ENCODE measurements at regions not wholly inside any gene's neighbourhood (a gene's known extent, or its start where the extent isn't known, plus 50 kb on each side); places are given as distances from the start of the nearest gene placed in this dataset.
A peak's percentile ranks its signal among the peaks of the same experiment; 100 is the strongest.

DNA sequence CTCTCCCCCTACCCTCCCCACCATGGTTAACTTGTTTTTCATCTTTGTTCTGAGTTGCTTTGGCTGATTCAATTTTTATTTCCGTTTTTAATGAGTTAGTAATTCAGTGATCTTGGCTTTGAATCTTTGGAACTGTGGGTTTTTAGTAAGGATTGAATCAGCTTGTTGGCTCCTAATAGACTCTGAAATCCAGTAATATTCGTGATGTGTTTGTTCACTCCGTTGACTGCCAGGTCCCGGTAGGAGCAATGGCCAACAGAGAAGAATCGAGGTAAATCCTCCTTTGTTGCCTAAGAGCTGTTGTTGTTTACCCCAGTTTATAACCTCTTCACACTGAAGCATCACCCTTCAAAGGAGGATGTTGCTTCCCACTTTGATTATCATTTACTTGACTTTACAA, 92.7 kb downstream of the PCSK1 start:
- no peak for DNase-seq (ENCODE audit: low spot score)

DNA sequence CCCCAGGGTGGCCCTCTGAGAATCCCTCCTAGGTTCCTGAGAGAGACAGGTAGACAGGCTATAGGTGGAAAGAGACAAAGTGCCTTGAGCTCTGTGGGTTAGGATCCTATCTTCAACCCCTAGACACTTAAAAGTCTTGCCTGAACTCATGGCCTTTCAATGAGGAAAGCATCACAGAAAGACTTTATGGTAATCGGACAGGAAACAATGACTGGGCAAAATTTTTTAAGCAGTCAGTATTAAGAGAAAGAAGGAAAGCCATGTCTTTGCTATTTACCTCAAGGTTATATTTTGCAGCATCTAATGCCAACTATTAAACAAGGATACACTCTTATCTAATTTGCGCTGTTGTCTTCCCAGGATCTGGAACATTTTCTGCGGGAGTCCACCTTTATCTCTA, 93.2 kb downstream of the PCSK1 start:
- no peak for DNase-seq (ENCODE audit: low spot score)

DNA sequence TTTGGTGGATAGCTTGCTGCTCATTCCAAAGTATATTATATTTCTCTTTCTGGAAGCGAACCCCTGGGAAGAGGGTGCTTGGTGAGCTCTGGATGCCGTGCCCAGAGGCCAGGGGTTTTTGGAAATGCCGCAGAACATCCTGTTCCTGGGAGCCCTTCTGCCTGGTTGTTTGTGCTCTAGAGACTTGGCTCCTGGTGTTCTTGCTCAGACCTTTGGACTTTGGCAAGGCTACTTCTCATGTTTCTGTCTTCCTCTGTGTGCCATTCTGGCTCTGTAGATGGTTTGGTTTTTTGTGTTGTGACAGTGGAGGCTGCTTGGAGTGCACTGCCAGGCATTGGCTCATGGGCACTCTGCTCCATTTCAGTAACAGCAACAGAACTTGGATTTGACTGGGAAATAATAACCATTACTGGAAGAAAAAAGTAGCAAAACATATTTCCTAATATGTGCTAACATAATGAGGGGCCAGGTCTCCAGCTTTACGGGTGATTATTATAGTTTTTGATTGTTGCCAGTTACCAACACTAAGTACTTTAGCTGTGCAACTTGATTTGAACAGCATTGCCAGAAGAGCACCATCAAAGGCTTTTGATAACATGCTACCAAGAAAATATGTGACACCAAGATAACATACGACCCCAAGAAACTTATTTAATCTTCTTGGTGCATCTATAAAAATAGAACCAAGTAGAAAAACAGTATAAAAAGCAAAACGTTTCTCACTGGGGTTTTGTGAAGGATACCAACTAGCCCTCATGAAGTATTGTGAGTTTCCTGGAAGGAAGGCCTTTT, 94.2 kb downstream of the PCSK1 start:
- no peak for DNase-seq (ENCODE audit: low spot score)

DNA sequence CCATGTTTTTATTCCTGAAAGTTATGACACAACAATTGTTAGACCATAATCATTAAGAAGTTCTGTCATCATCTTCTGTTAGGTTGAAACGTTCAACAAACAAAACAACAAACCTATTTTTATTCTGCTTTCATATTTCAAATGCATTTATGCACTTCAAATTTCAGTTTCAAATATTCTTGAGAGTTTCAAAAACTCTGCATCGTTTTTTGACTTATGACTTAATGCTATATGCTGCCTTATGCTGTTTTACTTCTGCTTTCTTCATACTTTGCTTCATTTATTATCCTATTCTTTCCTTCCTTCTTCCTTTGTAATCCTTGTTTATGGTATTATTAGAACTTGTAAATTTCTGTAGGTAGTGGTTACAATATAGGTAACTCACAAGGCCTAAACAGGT, 95.0 kb downstream of the PCSK1 start:
- no peak for DNase-seq (ENCODE audit: low spot score)

DNA sequence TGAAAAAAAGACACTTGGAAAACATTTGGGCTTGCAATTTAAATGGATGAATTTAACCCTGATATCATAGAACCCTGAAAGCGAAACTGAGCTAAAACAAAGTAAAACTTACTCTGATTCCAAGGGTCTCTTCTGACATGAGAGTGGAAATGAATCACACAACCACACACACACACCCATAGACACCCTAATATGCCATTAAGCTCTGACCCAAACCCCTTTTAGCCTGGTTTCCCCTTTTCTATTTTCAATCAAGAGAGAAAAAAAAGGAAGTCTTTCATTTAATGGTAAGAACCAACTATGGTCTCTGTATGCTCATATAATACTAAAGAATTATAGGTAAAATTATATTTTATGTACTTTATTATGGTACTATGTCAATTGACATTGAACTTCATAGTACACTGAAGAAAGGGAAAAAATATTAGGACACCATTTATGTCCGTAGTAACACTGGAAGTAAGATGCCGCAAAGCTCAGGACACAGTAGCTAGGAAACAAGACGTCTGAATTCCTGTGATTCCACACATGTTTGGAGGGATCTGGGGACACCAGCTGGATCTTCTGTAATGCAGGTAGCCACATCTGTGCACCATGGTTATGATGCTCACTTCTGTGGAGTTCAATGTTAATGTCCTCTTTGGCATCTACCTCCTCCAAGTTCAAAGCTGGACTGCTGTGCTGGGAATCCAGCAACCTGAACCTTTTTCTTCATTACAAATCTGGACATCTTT, 95.8 kb downstream of the PCSK1 start:
- DNase-seq (ENCODE audit: low spot score), result no peak

DNA sequence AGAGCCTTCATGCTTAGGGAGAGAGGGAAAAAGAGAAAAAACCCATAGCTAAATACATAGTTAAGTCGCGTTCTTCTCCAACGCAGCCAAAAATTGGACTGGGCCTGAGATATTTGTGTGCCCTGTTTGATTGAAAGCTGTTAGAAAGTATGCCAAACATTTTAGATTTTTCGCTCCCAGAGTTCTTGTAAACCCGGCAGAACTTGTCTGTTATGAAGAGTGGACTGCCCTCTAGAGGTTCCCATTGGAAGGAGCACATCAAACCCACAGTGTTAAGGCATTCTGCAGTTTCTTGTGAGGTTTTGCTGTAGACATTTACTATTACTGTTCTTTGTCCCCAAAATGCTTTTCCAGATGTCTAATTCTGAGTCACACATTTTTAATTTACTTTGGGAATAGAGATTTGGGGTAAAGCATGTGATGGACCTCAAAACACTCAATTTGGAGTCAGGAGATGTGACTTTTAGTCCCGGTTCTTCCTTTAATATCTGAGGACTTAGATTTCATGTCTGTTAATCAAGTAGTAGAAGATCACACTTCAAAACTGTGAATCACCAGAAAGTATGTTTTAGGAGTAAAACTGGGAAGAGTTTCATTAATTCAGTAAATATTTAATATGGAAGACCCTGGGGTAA, 96.6 kb downstream of the PCSK1 start:
- peak; percentile 36 for DNase-seq (ENCODE audit: low spot score)

DNA sequence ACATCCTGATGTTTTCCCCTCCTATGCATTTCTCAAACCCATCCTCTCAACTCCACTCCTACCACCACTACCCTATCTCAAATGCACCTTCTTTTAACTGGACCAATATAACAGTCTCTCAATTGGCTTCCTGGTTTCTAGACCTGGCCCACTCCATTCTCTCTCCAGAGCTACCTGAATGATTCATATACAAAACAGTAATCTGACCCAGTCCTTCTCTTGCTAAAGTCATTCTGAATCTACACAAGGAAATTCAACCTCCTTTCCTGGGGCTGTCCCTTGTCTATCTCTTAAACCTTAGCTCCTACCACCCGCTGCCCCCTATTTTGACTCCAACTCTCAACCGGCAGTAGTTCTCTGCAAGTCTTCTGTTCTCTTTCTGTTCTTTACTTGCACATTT, 97.2 kb downstream of the PCSK1 start:
- DNase-seq (ENCODE audit: low spot score), result no peak

DNA sequence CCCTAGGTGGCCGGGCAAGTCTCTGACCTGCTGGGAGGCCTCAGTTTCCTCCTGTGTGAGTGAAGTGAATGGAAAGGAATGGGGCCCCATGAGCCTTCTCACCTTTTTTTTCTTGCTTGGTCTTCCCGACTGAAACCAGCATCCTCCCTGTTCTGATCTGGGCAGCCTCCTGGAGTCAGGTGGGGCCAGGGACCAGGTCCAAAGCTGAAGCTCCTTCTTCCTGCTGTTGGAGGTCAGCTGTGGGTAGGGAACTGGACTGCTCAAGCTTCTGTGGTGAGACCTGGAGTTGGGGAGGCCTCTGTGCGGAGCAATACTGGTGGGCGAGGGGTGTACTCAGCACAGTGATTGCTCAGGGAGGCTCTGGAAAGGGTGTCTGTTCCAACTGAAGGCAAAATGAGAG, 99.7 kb downstream of the PCSK1 start:
- no peak for DNase-seq (ENCODE audit: low spot score)

DNA sequence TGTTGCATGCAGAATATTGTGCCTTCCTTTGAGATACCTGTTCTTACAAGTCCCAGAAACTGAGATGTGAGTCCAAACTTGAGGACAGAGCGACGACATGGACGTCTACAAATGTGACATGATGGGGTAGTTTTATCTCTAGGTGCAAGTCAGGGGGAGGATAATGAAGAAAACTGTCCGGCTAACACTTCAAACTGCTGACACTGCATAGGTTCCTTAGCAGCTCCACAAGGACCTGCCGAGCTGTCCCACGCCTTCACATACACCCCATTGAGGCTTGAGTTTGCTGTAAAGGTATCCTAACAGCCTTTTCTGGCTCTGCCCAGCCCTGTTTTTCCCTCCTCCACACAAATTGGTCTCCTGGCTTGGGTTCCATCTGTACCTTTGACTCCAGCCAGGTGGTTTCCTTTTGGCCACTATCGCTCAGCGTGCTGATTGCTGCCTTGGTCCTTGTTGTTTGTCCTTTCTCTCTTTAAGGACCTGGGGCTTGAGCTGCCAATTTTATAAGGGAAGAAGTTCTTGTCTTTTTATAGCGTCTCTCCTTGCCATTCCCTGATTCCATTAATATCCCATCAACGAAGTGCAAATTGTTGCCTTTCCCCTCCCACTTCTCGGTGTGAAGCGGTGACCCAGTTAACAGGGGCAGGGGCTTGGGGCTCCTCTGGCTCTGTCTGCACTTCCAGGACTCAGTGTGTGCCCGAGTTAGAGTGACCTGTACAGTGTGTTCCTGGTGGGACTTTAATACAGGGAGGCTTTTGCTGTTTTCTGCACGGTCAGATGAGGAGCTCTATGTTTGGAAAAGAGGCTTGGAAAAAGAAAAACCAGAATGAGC, 100.3 kb downstream of the PCSK1 start:
- no peak for DNase-seq (ENCODE audit: low spot score)

DNA sequence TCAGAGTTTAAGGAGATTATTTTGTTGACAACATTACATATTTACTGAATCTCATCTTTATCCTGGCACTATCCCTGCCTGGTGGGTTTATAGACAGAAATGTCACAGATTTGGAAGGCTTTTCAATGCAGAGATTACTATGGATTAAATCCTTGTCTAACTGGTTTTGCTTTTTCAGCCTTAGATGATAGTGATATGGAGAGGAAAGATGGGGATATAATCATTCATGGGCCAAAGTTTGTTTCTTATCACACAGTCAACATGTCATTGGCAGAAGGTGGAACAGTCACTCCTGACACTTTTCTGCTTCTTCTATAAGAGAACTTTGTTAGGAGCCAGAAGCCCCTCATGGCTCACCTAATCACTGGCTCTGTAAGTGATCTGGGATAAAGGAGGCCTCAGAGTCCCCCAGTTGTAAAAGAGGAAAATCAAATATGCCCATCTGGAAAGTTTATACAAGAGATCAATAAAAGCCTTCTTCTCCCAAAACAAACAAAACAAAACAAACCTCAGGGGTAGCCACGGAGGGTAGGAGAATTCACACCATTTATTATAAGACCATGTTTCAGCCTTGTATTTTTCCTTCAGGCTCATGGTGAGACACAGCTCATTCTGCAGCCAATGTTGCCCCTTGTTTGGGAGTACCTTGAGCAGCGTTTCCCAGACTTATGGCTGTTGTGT, 101.2 kb downstream of the PCSK1 start:
- no peak for DNase-seq (ENCODE audit: low spot score)

DNA sequence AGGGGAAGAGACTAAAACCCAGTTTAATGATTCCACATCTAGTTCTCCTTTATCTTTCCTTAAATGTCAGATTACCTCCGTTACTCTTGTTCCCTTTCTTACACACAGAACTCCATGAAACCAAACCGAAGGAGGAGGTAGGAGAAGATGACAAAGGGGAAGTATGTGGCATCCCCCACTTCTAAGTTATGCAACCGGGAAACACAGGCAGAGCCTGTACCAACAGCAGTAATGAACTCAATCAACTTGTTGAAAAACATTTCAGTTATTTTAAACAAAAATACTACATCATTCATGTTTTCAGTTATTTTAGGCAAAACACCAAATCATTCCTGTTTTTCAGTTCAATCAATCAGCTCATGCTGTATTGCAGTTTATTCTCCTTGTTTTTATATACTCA, 101.8 kb downstream of the PCSK1 start:
- no peak for DNase-seq (ENCODE audit: low spot score)

DNA sequence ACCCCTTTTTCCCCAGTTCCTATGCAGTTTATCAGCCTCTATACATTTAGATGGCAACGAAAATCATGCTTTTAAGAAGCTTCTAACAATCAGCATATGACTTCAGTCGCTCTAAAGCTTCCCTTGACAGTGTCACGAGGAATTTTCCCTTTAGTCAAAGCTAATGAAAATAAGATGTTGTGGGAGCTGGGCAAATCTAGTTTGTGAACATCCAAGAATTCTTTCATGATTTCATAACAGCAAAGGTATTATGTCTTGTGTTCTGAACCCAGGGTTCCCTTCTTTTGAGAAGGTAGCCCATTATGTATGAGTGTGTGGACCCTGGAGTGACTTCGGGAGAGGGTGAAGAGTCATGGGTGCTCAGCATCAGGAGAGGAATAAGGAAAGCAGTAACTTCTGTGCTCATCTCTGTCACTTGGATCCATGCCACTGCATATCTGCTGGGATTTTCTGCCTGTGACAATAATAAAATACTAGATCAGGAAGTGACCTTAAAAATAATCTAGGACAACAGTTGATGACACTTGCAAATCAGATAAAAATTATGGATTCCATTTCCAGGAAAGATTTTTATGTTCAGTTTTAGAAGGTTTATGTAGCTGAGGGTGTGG, 102.4 kb downstream of the PCSK1 start:
- DNase-seq (ENCODE audit: low spot score), result no peak

DNA sequence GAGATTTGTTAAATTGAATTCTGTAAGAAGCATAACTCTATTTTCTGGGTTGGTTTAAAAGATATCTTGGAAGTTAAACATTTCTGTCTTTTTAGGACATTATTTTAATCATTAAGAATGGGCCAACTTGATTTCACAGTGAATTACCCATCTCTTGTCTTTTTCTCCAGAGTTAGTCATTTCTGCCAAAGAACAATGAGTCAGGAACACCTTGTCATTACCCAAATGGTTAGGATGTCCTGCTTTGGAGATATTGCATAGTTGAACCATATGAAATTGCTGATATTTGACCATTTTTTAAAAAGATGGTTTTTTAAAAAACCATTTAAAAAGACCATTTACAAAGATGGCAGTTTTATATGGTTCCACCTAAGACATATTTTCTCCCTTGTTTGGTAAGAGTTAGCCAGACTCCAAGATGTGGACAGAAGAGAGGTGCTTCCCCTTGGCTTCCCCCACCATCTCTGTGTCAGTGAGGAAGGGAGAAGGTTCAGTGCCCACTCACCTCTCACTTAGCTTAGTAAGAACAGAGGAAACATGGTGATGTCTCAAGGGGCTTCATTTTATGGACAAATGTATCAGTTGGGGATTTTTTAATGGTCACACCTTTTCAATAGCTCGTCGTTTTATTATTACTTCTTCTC, 103.0 kb downstream of the PCSK1 start:
- DNase-seq (ENCODE audit: low spot score), result no peak

DNA sequence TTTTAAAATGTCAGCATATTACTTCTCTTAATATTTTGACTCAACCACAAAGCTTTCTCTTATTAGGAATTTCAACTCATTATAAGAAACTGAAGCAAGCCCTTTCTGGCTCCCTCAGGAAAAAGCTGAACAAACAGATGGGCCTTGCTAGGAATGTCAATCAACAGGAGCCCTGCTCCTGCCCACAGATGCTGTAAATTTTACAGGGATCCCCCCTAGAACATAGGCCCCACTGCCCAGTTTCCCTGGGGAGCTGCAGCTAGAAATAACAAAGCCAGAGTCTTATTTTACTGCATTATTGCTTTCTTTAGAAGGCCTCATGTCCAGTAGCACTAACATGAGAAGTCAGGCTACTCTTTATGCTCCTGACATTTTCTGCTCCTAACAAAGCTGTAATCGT, 103.8 kb downstream of the PCSK1 start:
- DNase-seq (ENCODE audit: low spot score), result no peak

DNA sequence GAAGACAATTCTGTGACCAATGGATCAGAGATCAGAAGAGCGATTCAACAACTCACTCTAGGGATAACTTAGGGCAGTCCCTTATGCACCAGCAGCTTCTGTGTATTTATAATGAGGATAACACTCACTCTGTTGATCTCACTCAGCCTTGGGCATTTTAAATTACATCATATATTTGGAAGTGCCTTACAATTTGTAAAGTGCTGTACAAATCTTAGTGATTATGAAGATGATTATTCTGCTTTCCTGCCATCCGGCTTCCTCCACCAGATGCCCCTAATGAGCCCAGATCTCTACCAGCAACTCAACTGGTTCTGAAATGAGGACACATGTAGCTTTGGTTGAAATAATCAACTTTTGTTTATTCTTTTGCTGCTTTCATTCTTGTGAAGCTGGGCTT, 105.3 kb downstream of the PCSK1 start:
- no peak for DNase-seq (ENCODE audit: low spot score)

DNA sequence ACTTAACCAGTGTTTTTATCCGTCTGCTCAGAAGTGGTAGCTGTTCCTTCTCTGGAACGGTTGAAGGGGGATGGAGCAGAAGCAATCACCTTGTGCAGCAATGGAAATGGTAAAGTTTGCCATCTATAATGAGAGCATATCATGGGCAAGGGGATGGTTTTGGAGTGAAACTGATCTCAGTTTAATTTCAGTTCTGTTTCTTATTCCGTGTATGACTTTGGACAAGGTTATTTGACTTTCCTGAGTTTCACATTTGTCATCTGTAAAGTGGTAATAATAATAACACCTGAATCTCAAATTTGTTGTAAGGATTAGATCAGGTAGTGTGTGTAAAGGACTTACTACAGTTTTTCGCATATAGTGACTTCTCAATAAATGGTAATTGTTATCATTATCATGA, 106.1 kb downstream of the PCSK1 start:
- DNase-seq (ENCODE audit: low spot score), result no peak

DNA sequence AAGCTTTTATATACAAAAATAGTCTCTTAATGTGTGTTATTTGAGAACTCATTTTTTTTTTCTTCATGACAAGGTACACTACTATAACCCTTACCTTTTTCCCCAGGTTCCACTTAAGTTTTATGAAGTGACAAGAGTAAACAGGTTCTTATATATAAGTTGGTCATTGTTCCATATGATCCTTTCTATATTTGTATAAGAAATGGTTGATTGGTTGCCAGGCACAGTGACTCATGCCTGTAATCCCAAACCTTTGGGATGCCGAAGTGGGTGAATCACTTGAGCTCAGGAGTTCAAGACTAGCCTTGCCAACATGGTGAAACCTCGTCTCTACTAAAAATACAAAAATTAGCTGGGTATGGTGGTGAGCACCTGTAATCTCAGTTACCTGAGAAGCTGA, 108.3 kb downstream of the PCSK1 start:
- no peak for DNase-seq (ENCODE audit: low spot score)

DNA sequence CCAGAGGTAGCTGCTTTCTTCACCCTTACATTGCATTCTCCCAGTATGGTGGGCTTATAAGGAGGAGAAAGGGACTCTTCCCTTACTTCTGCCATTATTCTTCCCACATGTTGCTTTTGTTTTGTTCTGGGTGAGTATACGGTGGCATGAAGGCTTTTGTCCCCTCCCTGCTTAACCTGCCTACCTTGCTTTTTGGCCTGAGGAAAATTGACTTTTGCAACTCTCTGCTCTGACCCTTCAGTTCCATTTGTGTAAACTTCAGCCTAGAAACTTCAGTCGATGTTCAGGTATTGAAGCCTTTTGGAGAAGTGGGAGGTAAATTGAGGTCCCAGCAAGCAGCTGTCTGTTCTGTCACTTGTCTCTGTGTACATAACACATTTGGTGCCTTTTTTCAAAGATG, 110.2 kb downstream of the PCSK1 start:
- DNase-seq (ENCODE audit: low spot score), result no peak

DNA sequence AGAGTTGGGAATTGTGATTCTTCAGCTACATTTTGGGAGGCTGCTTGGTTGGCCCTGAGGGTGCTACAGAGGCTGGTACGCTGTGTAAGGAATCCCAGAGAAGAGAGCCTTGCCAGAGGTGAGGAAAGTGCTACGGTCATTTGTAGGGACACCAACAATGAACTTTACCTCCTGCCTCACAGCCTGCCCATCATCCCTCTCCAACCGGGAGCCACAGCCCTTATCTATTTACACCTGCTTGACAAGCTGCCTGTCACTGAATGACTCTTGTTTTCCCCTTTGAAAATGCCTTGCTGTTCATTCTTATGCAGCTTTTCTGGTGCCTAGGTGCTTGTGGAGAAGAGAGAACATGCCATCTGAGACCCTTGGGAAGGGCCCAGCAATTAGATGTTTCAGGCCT, 110.8 kb downstream of the PCSK1 start:
- DNase-seq (ENCODE audit: low spot score), result no peak

DNA sequence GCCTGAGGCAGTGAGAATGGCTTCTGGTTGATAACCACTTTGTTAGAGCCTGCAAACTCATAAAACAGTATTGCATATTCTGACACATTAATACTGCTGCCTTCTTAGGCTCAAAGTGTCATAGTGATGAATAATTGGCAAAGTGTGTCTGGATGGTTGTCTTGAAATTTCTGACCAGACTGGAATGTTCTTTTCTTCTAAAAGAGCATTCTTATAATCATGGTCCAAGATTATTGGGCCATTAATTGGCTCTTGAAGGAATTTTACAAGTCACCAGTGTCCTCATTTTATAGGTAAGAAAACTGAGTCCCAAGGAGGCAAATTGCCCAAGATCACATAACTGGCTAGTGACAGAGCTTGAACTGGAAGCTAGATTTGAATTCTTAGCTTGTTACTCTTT, 111.7 kb downstream of the PCSK1 start:
- no peak for DNase-seq (ENCODE audit: low spot score)

DNA sequence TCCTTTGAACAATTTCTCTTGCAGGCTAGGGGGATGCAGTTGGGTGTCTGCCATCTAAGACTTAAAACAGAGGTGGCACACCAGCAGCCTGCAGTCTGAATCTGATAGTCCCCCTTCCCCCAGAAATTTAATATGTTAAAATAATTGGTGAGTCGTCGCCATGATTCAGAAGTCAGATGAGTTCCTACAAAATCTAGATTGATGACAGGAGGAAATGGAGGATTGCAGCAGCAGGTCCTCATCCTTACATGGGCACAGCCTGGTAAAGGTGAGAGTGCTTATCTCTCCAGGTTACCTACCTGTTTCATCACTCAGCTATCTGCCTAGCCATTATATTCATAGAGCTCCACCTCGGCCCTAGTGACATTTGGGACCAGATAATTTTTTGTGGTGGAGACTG, 112.3 kb downstream of the PCSK1 start:
- no peak for DNase-seq (ENCODE audit: low spot score)

Data from COLO829 (cell line).